HG03378 (cell line): ENCODE measurements at regions not wholly inside any gene's neighbourhood (a gene's known extent, or its start where the extent isn't known, plus 50 kb on each side); places are given as distances from the start of the nearest gene placed in this dataset.
"Not testable (repeated sequence)": the region's sequence is repeated elsewhere in the genome, so short reads cannot be mapped to it uniquely, and the experiment has no call there.

Experiments used
- ATAC-seq: cut with Tn5 transposase; IDR thresholded peaks from one replicate; pipeline ENCODE4 v1.9.1; 2021; ENCODE audit warnings: mild to moderate bottlenecking, moderate library complexity; ENCODE audit not compliant: unreplicated experiment

DNA sequence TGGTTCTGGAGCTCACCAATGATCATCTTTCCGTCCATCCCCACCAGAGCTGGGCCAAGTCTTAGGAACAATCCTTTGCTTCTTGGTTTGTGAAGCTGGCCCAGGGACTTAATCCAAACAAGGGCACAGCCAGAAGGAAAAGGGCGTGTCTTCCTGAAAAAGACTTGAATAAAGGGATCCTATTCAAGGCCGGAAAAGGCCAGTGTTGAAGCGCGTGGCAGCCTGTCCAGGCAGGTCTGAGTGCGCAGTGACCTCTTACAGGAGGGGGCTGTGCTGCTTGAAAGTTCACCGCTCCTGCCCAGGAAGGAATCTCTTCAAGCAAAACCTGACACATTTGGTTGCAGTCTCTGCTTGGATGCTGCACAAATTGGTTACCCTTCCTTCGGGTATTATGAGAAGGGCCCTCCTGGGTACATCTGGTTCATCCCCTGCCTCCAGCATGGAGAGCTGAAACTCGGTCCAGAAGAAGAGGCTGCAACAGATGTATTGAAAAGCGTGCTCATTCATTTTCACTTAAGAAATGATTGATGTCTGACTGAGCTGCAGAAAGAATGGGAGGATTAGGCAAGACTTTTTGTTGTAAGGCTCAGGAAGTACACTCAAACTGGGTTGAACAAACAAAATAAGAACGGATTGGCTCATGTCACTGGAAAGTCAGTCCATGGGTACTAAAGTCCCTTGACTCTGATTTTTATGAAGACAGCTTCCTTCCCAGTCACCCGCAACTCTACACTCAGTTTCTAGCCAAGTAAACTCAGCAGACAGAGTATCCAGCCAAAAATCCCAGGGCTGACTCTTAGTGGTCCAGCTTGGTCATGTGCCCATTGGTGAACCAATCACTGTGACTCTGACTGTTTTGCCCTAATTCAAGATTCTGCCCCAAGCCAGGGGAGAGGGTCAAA lies 136.3 kb downstream of the TFAP2C start:
- no peak for ATAC-seq

DNA sequence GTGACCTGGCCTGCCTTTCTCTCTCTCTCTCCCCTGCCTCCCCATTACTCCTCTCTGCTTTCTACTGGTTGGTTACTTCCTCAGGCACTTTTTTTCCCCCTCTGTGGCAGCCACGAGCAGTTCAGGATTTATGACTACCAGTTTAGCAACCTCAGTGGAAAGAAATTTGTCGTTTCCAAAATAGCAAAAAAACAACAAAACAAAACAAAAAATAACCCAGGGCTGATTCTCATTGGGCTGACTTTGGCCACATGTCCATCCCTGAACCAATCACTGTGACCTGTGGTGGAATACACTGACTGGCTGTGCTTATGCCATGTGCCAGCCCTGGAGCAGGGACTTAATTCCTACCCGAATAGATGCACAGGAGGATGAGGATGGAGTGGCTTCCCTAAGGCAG lies 137.4 kb downstream of the TFAP2C start:
- ATAC-seq = no peak

DNA sequence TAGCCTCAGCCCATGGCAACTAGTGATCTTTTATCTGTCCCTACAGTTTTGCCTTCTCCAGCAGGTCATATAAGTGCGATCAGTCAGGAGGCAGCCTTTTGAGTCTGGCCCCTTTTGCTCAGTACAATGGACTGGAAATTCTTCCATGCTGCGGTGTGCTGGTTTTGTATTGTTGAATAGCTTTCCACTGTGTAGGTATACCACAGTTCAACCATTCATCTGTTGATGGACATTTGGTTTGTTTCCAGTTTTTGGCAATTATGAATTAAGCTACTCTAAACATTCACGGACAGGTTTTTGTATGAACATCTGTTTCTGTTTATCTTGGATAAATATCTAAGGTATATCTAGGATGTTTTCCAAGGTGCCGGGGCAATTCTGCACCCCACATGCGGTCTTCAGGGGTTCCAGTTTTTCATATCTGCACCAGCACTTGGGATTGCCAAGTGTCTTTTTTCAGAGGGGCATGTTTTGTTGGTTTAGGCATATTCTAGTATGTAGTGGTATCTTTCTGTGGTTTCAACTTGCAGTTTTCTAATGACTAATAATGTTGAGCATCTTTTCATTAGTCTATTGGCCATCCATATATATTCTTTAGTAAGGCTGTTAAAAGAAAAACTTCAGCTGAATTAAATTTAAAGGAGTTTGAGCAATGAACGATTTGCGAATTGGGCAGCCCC lies 141.0 kb downstream of the TFAP2C start:
- ATAC-seq = no peak

DNA sequence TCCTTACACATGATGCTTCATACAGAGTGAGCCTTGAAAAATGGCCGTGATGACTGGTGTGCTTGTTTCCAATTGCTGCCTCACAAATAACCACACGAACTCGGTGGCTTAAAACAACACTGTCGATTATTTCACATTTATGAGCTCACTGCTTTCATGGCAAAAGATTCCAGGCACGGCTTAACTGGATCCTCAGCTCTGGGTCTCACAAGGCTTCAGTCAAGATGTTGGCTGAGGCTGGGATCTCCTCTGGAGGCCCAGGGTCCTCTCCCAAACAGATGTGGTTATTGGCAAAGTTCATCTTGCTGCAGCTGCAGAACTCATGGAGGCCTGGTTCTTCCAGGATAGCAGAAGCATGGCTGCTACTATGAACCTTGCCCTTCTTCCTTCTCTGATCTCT lies 144.6 kb downstream of the TFAP2C start:
- ATAC-seq = no peak

DNA sequence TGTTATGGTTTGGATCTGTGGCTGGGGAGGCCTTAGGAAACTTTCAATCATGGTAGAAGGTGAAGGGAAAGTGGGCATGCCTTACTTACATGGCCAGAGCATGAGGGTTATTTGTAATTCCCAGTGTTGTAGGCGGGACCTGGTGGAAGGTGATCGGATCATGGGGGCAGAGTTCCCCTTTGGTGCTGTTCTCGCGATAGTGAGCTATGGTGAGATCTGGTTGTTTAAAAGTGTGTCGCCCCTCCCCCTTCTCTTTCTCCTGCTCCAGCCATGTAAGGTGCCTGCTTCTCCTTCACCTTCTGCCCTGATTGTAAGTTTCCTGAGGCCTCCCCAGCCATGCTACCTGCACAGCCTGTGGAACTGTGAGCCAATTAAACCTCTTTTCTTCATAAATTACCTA lies 145.8 kb downstream of the TFAP2C start:
- no peak for ATAC-seq

DNA sequence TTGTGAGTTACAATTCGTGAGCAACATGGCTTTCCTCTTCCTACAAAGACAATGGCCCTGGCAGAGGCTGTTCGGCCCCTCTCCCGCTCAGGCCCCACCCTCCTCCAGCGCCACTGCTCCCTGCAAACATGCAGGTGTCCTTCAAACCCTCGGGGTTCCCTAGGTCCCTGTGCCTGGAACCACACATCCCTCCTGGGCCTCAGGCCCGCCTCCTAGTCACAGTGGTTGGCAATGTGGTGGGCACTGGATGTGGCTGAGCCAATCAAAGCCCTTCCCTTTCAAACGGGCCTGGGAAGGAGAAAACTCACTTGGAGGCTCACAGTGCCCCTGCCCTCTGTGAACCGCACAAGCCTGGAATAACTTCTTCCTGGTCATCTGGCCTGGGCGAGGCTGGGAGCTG lies 147.2 kb downstream of the TFAP2C start:
- ATAC-seq = no peak

DNA sequence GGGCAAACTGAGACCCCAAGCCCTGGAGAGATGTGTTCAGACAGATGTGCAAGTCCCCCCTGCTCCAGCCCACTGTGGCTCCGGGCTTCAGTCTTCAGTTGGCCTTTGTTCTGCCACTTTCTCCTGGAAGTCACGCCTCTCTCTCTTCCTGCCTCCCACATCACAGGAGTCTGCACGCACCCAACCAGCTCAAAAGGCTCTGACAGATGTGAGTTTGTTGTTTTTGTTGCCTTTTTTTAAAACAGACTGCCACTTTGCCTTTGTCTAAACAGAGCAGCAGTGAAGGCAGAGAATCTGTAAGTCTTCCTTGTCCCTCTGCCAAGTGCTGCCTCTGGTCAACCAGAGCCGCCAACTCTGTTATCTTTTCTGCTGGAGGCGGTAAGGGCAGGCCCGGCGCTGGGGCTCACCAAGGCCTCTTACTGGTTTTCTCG lies 149.7 kb downstream of the TFAP2C start:
- ATAC-seq = no peak

DNA sequence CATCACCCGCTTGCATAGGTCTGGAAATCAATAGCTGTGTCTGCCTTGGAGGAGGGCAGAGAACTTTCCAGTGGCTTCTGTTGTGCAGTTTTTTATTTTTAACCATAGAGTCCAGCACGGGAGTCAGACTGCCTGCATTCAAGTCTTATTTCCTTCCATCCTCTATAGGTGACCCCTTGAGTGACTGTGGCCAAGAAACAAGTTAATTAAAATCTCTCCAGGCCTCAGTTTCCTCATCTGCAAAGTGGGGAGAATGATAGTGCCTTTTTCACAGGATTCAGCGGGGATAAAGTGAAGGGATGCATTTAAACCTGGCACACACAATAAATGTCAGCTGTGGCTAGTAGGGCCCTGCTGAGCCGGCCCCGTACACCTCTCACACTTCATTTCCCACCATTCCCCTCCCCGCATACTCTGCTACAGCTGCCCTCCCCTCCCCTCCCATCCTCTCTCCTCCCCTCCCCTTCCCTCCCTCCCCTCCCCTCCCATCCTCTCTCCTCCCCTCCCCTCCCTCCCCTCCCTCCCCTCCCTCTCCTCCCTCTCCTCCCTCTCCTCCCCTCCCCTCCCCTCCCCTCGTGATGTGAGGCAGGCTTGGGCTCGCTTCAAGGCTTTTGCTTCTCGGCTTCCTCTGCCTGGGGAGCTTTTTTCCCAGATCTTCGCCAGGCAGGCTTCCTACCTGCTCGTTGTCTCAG lies 150.5 kb downstream of the TFAP2C start:
- no peak for ATAC-seq

DNA sequence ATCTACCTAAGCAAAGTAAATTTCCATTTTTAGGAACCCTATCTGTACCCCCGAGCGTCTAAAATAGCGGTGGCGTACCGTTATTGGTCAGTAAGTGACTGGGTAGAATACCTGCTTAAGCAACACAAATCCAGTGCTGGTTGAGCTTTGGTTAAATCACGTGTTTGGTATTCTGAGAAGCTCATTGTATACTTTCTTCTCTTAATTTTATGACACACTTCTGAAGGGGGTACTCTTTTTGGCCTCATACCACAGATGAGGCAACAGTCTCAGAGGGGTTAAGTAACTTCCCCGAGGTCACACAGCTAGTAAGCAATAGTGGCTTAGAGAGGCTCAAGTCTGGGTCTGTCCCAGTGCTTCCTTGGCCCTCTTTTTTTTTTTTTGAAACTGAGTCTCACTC lies 151.2 kb downstream of the TFAP2C start:
- ATAC-seq = no peak

DNA sequence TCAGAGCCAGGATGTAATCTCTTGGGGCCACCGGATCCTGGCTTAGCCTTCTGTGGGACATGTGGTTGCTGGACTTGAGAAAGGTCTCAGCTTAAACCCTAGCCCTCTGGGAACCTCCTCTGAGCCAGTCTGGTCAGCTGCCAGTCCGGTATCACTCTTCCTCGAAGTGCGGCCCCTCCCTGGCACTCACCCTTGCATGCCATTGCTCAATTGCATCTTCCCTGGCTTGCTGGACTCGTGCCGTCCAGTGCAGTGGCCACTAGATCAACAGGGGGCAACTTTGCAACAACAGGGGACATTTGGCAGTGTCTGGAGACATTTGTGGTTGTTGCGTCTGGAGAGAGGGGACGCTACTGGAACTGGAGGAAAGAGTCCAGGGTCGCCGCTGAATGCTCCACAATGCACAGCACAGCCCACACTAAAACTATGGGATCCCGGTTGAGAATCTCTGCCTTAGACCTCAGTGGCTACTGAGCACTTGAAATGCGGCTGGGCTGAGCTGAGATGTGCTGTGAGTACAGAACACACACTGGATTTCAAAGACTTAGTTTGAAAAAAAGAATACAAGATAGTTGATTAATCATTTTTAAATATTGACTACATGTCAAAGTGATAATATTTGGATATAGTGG lies 152.1 kb downstream of the TFAP2C start:
- ATAC-seq = no peak

DNA sequence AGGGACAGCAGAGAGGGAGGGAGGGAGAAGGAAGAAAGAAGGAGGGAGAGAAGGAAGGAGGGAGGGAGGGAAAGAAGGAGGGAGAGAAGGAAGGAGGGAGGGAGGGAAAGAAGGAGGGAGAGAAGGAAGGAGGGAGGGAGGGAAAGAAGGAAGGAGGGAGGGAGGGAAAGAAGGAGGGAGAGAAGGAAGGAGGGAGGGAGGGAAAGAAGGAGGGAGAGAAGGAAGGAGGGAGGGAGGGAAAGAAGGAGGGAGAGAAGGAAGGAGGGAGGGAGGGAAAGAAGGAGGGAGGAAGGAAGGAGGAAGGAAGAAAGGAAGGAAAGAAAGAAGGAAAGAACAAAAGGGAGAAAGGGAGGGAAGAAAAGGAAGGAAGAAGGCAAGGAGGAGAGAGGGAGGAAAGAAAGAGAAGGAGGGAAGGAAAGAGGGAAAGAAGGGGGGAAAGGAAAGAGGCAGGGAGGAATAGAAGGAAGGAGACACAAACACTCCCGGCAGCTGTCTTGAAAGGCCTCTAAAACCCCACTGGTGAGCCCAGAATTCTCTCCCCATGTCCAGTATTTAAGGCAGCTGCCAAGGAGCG lies 153.0 kb downstream of the TFAP2C start:
- ATAC-seq = not testable (repeated sequence)

DNA sequence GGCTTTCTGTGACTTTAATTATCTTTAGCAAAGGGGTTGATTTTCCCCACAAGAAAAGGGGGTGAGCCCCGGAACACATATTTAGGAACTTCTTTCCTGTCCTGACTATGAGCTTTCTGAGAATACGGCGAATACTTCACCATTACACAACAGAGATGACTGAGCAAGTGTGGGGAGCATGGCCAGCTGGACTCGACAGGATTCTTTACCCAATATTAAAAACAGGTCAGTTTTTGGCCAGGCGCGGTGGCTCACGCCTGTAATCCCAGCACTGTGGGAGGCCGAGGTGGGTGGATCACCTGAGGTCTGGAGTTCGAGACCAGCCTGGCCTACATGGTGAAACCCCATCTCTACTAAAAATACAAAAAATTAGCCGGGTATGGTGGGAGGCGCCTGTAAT lies 153.7 kb downstream of the TFAP2C start:
- ATAC-seq = not testable (repeated sequence)

DNA sequence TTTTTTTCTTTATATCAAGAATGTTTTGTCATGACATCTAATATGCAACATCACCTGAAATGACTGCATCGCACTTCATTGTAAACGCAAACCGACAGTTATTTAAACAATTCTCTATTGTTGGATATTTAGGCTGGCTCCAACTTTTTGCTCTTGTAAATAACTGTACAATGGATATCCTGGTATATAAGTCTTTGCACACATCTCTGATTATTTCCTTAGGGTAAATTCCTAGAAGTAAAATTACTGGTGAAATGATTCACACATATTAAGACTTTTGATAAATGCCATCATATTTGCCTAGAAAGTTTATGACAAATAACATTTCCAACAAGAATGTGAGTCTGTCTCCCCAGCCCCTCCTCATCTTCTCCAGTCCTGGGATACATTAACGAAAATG lies 154.7 kb downstream of the TFAP2C start:
- no peak for ATAC-seq

DNA sequence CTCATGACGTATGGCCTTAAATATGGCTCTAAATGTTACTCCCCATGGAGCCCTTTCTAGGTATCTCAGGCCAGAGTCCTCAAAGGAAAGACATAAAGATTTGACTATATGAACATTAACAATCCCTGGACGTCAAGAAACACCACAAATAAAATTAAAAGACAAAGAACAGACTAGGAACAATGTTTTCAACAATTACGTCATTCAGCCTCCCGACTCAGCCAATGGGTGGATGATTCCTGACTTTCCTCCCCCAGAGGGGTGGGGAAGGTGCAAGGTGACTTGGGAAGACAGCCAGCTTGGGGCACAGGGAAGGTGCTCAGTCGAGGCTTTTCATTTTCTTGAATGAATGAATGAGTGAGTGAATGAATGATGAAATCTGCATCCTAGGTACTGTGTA lies 157.4 kb downstream of the TFAP2C start:
- ATAC-seq = no peak

DNA sequence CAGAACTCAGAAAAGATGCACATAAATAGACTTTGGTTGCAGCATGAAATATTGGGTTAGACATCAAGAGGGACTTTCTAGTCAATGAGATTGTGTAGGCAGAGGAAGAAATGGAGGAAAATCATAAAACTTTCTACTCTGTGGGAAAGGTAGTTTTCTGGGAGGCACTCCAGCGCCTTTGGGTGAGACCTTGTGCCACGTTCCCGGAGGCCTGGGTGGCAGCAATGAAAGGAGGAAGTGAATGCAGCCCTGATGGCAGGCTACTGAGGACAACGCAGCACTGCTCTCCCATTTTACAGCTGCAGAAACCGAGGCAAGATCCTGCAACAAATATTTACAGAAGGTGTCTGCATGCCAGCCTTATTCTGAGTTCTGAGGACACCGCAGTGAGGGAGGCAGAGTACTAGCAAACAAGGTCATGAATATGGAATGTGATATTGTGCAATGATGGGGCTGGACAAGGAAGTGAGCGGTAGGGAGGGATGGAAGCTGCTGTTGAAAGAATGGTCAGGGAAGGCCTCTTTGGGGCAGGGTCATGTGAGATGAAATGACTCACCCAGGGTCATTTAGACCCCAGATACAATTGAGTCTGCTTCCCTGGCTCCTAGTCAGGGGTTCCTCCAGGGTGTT lies 159.1 kb downstream of the TFAP2C start:
- no peak for ATAC-seq

DNA sequence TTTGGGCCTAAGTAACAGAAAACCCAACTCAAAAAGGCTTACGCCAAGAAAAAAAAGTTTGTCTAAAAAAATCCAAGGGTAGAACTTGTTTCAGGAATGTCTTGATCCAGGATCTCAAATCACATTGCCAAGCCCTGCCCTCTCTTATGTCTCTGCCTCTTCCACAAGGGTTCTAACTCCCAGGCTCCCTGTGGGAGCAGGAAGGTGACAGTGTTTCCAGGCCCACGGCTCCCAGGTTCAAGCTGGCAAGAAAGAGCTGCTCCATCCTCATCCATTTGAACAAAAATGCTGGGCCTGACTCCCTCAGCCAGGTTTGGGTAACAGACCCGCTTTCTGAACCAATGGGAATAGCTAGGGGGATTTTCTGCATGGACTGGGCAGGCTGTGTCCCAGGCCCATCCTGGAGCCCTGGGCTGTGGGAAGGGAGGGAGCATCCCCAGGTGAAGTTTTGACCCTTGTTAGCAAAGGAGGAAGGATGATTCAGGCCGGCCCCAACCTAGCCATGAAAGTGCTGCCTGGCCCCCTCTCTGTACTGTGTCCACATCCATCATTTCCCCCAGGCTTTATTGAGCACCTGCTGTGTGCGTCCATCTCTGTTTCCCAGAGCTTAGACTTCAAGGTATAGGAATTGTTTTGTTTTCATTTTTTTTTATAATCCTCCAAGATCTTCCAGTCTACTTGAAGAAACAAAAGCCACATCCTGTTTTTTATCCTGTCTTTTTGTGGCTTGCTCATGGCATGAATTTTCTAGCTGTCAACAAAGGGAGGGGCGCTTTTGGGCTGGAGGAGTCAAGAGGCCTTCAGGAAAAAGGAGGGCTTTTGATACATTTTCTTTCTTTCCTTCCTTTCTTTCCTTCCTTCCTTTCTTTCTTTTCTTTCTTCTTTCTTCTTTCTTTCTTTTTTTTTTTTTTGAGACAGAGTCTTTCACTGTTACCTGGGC lies 159.8 kb downstream of the TFAP2C start:
- ATAC-seq = no peak

DNA sequence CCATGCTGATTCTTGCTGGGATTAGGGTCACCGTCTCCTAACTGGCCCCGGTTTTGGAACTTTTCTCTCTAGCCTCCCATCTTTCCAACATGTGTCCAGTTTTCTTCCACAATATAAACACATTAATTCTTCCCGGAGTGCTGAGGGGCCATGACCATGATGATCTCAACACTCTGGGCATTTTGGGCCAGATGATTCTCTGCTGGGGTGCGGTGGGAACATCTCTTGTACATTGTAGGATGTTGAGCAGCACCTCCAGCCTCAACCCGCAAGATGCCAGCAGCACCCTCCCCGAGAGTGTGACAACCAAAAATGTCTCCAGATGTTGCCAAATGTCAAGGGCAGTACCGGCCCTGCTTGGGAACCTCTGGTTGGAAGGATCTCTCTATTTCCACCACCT lies 164.8 kb downstream of the TFAP2C start:
- ATAC-seq = no peak

DNA sequence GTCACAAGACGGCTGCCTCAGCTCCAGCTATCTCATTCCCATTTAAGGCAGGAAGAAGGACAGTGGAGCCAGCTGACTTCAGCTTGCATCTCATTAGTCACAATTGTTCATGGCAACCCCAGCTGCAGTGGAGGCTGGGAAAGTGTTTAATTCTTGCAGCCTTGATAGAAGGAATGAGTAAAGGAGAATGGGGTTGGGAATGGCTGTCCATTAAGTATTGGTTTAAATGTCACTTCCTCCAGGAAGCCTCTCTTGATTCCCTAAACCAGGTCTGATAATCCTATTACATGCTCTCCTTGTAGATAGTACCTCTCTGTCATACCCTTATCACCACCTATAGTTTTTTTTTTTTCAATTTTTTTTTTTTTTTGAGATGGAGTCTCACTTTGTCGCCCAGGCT lies 166.4 kb downstream of the TFAP2C start:
- ATAC-seq = no peak

DNA sequence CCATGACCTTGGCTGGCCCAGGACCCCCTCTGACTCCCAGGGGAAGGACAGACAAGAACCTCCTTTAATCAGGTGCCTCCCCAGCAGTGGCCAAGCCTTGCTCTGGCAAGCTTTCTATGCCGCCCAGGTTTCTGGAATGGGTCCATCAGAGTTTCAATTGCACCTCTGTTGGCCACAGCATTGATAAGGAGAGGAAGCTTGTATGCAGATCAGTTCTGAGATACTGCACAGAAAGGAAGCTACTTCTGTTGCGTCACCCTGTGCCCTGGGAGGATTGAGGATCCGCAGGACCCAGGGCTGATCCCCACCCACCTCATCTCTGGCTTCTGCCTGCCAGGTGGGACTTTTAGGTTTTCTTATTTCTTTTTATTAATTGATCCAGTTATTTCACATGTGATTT lies 167.2 kb downstream of the TFAP2C start:
- ATAC-seq = no peak
